Kidney (tissue), 13 donors: ENCODE measurements at regions not wholly inside any gene's neighbourhood (a gene's known extent, or its start where the extent isn't known, plus 50 kb on each side); places are given as distances from the start of the nearest gene placed in this dataset.
A peak's percentile ranks its signal among the peaks of the same experiment; 100 is the strongest.

ENCODE experiments used
- DNase-seq, 5 donors: peaks; one replicate each; pipeline ENCODE4 v3.0.0-alpha.2; 2013 to 2020
- FAIRE-seq: peaks from 2 replicates; lab custom pipeline; 2012; peaks lifted over from hg19 to GRCh38; lab: Jason Lieb, UNC
- H3K27ac ChIP-seq, 2 donors: one replicate each; pipeline ENCODE4 v1.7.0; 2013; ENCODE audit warnings: low read depth in 2 of 2, low read length in 2 of 2, inconsistent platforms in 1 of 2
- H3K27me3 ChIP-seq: one replicate; pipeline ENCODE4 v1.7.1; 2013; ENCODE audit warnings: low read length, inconsistent platforms; ENCODE audit not compliant: control insufficient read depth, insufficient read depth
- H3K36me3 ChIP-seq, 3 donors: one replicate each; pipeline versions ENCODE4 v1.7.0 to v1.7.1; 2013; ENCODE audit warnings: low read length in 3 of 3, control low read depth in 1 of 3, inconsistent platforms in 1 of 3; ENCODE audit not compliant: insufficient read depth in 3 of 3, control insufficient read depth in 2 of 3
- H3K4me1 ChIP-seq, 3 donors: one replicate each; pipeline versions ENCODE4 v1.7.0 to v1.7.1; 2013; ENCODE audit warnings: low read length in 3 of 3, inconsistent platforms in 1 of 3, low read depth in 1 of 3; ENCODE audit not compliant: control insufficient read depth in 2 of 3, insufficient read depth in 2 of 3
- H3K4me3 ChIP-seq, 3 donors: one replicate each; pipeline versions ENCODE4 v1.7.0 to v1.8.1; 2013; ENCODE audit warnings: low read length in 3 of 3, control low read depth in 1 of 3, inconsistent platforms in 1 of 3
- H3K9ac ChIP-seq, 3 donors: one replicate each; pipeline versions ENCODE4 v1.7.0 to v1.7.1; 2013; ENCODE audit warnings: low read length in 3 of 3, control low read depth in 1 of 3, inconsistent platforms in 1 of 3
- H3K9me3 ChIP-seq, 3 donors: one replicate each; pipeline versions ENCODE4 v1.7.0 to v1.7.1; 2013; ENCODE audit warnings: low read length in 3 of 3, control low read depth in 1 of 3, inconsistent platforms in 1 of 3; ENCODE audit not compliant: control insufficient read depth in 2 of 3, insufficient read depth in 1 of 3
- CTCF ChIP-seq: IDR thresholded peaks from 3 replicates; pipeline ENCODE4 v1.5.1; 2012; ENCODE audit warnings: mild to moderate bottlenecking, moderate library complexity, borderline replicate concordance; ENCODE audit not compliant: insufficient read depth; ENCODE audit errors: extremely low read depth
- intact Hi-C: fragments of 100-400 bp; cut with DNase I; formaldehyde crosslinking; loops from one replicate; pipeline ENCODE4 v1.11.1; 2022
- donor health status: control.
- donor health status: control.
- donor health status: control.
- donor health status: control.
- donor health status: control.
- donor health status: DM: yes; HTN: yes; CAD: no.
- donor health status: Normal renal cell carcinoma (clear cell type).

GRCh38 chr10:3890602-3891352 is 105.8 kb upstream of the KLF6 start:
- Histone ChIP-seq H3K4me1 (peaks cover 0 to 18% (median 11%) of the 10 kb centered on the region in 3 donors), H3K9me3 (no peaks in the 10 kb centered on the region), H3K36me3 (no peaks in the 10 kb centered on the region), H3K27ac (no peak overlapping the region), H3K4me3 (no peak overlapping the region), H3K9ac (no peak overlapping the region), H3K27me3 (no peaks in the 10 kb centered on the region)
- TF ChIP-seq CTCF = no peak
- DNase-seq (no peak), FAIRE-seq (no peak)
- intact Hi-C loops = no loop called here

GRCh38 chr10:3889961-3890522 is 105.0 kb upstream of the KLF6 start:
- H3K36me3 ChIP-seq = no peaks in the 10 kb centered on the region
- intact Hi-C loops = no loop called here
- no peak overlapping the region for H3K9ac ChIP-seq
- H3K9me3 ChIP-seq = no peaks in the 10 kb centered on the region
- TF ChIP-seq CTCF = no peak
- FAIRE-seq (no peak), DNase-seq (peak in 1 of 5 donors; percentile 48)
- peaks cover 0 to 21% (median 17%) of the 10 kb centered on the region in 3 donors for H3K4me1 ChIP-seq
- no peak overlapping the region for H3K4me3 ChIP-seq
- H3K27me3 ChIP-seq = no peaks in the 10 kb centered on the region
- no peak overlapping the region for H3K27ac ChIP-seq

- intact Hi-C loops = no loop called here
- Histone ChIP-seq H3K4me1 (peaks cover 0 to 21% (median 17%) of the 10 kb centered on the region in 3 donors), H3K9ac (no peak overlapping the region), H3K36me3 (no peaks in the 10 kb centered on the region), H3K27ac (peak overlapping the region; percentile 89 to 98), H3K4me3 (no peak overlapping the region), H3K9me3 (no peaks in the 10 kb centered on the region), H3K27me3 (no peaks in the 10 kb centered on the region)
- DNase-seq = no peak
- FAIRE-seq = no peak
- no peak for TF ChIP-seq CTCF
Measured at GRCh38 chr10:3887885-3888476, 103.0 kb upstream of the KLF6 start.
